IMR-90 (cell line): ENCODE measurements at regions not wholly inside any gene's neighbourhood (a gene's known extent, or its start where the extent isn't known, plus 50 kb on each side); places are given as distances from the start of the nearest gene placed in this dataset.

ENCODE experiments used
- ATAC-seq: fragments of 200-7000 bp; cut with Tn5 transposase; 2 replicates; pipeline ENCODE4 v1.9.1; 2020; ENCODE audit warnings: low read depth, mild to moderate bottlenecking, moderate library complexity
- BruUV-seq: library from RNA; stranded (reverse); fragments of 400-500 nt; replicated peaks from 2 replicates; lab custom pipeline; 2021; lab: Mats Ljungman, UMichigan
- CTCF ChIA-PET: fragments of 300-600 bp; formaldehyde crosslinking; extraction: SDS; loops from one replicate; lab custom pipeline; 2021; ENCODE audit warnings: antibody characterized with exemption; lab: Yijun Ruan, JAX
- POLR2A ChIA-PET: fragments of 300-600 bp; sonication (Branson Sonifier 250); formaldehyde crosslinking; loops from one replicate; lab custom pipeline; 2022; ENCODE audit warnings: antibody characterized with exemption; ENCODE audit not compliant: unreplicated experiment; lab: Charles Lee
- DNase-seq: peaks from one replicate; pipeline ENCODE4 v3.0.0; 2013
- H2AFZ ChIP-seq: replicated peaks from 2 replicates; pipeline ENCODE3; 2013; ENCODE audit warnings: low read length, mild to moderate bottlenecking; ENCODE audit not compliant: poor library complexity
- H2AK5ac ChIP-seq: 2 replicates; pipeline ENCODE4 v1.6.1; 2013; ENCODE audit warnings: low read depth, low read length, inconsistent platforms
- H2AK9ac ChIP-seq: replicated peaks from 2 replicates; pipeline ENCODE3; 2013; ENCODE audit warnings: mild to moderate bottlenecking, low read depth, low read length, moderate library complexity; ENCODE audit not compliant: poor library complexity
- H2BK120ac ChIP-seq: 2 replicates; pipeline ENCODE4 v1.6.1; 2013; ENCODE audit warnings: low read depth, low read length, inconsistent platforms
- H2BK15ac ChIP-seq: 3 replicates; pipeline ENCODE4 v1.6.1; 2013; ENCODE audit warnings: low read depth, low read length, inconsistent platforms
- H2BK20ac ChIP-seq: 2 replicates; pipeline ENCODE4 v1.6.1; 2013; ENCODE audit warnings: low read depth, mild to moderate bottlenecking, inconsistent platforms, low read length, moderate library complexity
- H2BK5ac ChIP-seq: 2 replicates; pipeline ENCODE4 v1.6.1; 2013; ENCODE audit warnings: mild to moderate bottlenecking, low read depth, low read length, inconsistent platforms; ENCODE audit not compliant: poor library complexity, severe bottlenecking
- H3K14ac ChIP-seq: replicated peaks from 2 replicates; pipeline ENCODE4 v1.6.1; 2013; ENCODE audit warnings: low read depth, low read length, inconsistent platforms
- H3K18ac ChIP-seq: 2 replicates; pipeline ENCODE4 v1.6.1; 2013; ENCODE audit warnings: low read depth, low read length, control low read depth
- H3K23ac ChIP-seq: 2 replicates; pipeline ENCODE4 v1.6.1; 2013; ENCODE audit warnings: low read depth, low read length, inconsistent platforms
- H3K27ac ChIP-seq: 2 replicates; pipeline ENCODE4 v1.5.1; 2013; ENCODE audit warnings: mild to moderate bottlenecking, control low read depth, low read length; ENCODE audit not compliant: insufficient read depth
- H3K27me3 ChIP-seq: 2 replicates; pipeline ENCODE4 v1.6.1; 2013; ENCODE audit warnings: low read length; ENCODE audit not compliant: control insufficient read depth, insufficient read depth
- H3K36me3 ChIP-seq: 2 replicates; pipeline ENCODE4 v1.6.1; 2013; ENCODE audit warnings: low read length, mixed read lengths; ENCODE audit not compliant: control insufficient read depth, insufficient read depth
- H3K4ac ChIP-seq: 2 replicates; pipeline ENCODE4 v1.6.1; 2013; ENCODE audit warnings: low read depth, low read length, inconsistent platforms
- H3K4me1 ChIP-seq: 2 replicates; pipeline ENCODE4 v1.6.1; 2013; ENCODE audit warnings: low read length, mixed read lengths; ENCODE audit not compliant: control insufficient read depth, insufficient read depth
- H3K4me2 ChIP-seq: 2 replicates; pipeline ENCODE4 v1.6.1; 2013; ENCODE audit warnings: low read depth, mild to moderate bottlenecking, control low read depth, low read length, moderate library complexity
- H3K4me3 ChIP-seq: 2 replicates; pipeline ENCODE4 v1.5.1; 2013; ENCODE audit warnings: low read depth, mild to moderate bottlenecking, control low read depth, low read length, moderate library complexity; ENCODE audit not compliant: insufficient read depth
- H3K56ac ChIP-seq: 2 replicates; pipeline ENCODE4 v1.6.1; 2013; ENCODE audit warnings: low read length, inconsistent platforms; ENCODE audit not compliant: insufficient read depth; ENCODE audit errors: extremely low read depth
- H3K79me1 ChIP-seq, 2 experiments: 2 replicates each; pipeline ENCODE4 v1.6.1; 2013; ENCODE audit warnings: low read length in 2 of 2, inconsistent platforms in 1 of 2, low read depth in 1 of 2
- H3K9ac ChIP-seq: 2 replicates; pipeline ENCODE4 v1.6.1; 2013; ENCODE audit warnings: low read depth, low read length, control low read depth
- H3K9me1 ChIP-seq: 2 replicates; pipeline ENCODE4 v1.6.1; 2013; ENCODE audit warnings: low read length, inconsistent platforms; ENCODE audit not compliant: insufficient read depth
- H3K9me3 ChIP-seq: 2 replicates; pipeline ENCODE4 v1.6.1; 2013; ENCODE audit warnings: low read length; ENCODE audit not compliant: control insufficient read depth, insufficient read depth
- H4K20me1 ChIP-seq: 2 replicates; pipeline ENCODE4 v1.6.1; 2013; ENCODE audit warnings: low read length, inconsistent platforms; ENCODE audit not compliant: insufficient read depth
- H4K5ac ChIP-seq: 2 replicates; pipeline ENCODE4 v1.6.1; 2013; ENCODE audit warnings: mild to moderate bottlenecking, low read depth, low read length, control low read depth
- H4K8ac ChIP-seq, 2 experiments: 2 replicates each; pipeline ENCODE4 v1.6.1; 2013; ENCODE audit warnings: low read depth in 2 of 2, low read length in 2 of 2, control low read depth in 1 of 2, inconsistent platforms in 1 of 2
- H4K91ac ChIP-seq: 2 replicates; pipeline ENCODE4 v1.6.1; 2013; ENCODE audit warnings: low read depth, low read length, inconsistent platforms; ENCODE audit not compliant: insufficient read depth
- CEBPB ChIP-seq: IDR thresholded peaks from 2 replicates; pipeline ENCODE4 v1.6.1; 2012; ENCODE audit warnings: low read depth, low read length, improper control_type of control experiment
- MAFK ChIP-seq: IDR thresholded peaks from 2 replicates; pipeline ENCODE4 v1.6.1; 2012; ENCODE audit warnings: low read depth, low read length, improper control_type of control experiment
- MAZ ChIP-seq: IDR thresholded peaks from 2 replicates; pipeline ENCODE4 v1.6.1; 2012; ENCODE audit warnings: low read depth, mild to moderate bottlenecking, low read length, improper control_type of control experiment, moderate library complexity, borderline replicate concordance
- POLR2A ChIP-seq: IDR thresholded peaks from 2 replicates; pipeline ENCODE4 v1.6.1; 2012; ENCODE audit warnings: mild to moderate bottlenecking, low read depth, low read length
- RAD21 ChIP-seq: IDR thresholded peaks from 2 replicates; pipeline ENCODE4 v1.6.1; 2012; ENCODE audit warnings: low read length, improper control_type of control experiment
- RFX5 ChIP-seq: IDR thresholded peaks from 2 replicates; pipeline ENCODE4 v1.8.0; 2012; ENCODE audit warnings: low read depth, mild to moderate bottlenecking, low read length, moderate library complexity
- SMC3 ChIP-seq: fragments of 150-350 bp; IDR thresholded peaks from 2 replicates; pipeline ENCODE4 v1.6.1; 2016; ENCODE audit warnings: low read depth, mild to moderate bottlenecking, antibody characterized with exemption, low read length, moderate library complexity
- WGBS, 2 experiments: methylation state at CpG; one replicate each; pipeline versions ENCODE4 v1.1.5 to v1.1.7; 2013; ENCODE audit warnings: missing lambda C conversion rate in 2 of 2; ENCODE audit not compliant: insufficient read length in 1 of 2; ENCODE audit errors: extremely low coverage in 2 of 2; 5-methylcytosine and 5-hydroxymethylcytosine counted together
- dilution Hi-C: fragments of 300-500 bp; cut with HindIII; formaldehyde crosslinking; loops from one replicate; pipeline ENCODE4 v1.14.3; 2018; ENCODE audit warnings: low sequenced_read_pairs; ENCODE audit not compliant: unreplicated experiment
- in situ Hi-C: fragments of 300-500 bp; cut with MboI; formaldehyde crosslinking; loops from 3 replicates; pipeline ENCODE4 v1.14.3; 2019; ENCODE audit warnings: low sequenced_read_pairs, inconsistent platforms, mixed read lengths
- intact Hi-C: fragments of 100-400 bp; cut with micrococcal nuclease; formaldehyde crosslinking; loops from 2 replicates; pipeline ENCODE4 v1.10.0; 2022
- TF ChIP-seq, protein P1 (sequence below): conservative IDR thresholded peaks from 2 replicates; pipeline ENCODE4 v1.5.1; 2012; ENCODE audit warnings: mild to moderate bottlenecking, low read depth, low read length, improper control_type of control experiment

DNA sequence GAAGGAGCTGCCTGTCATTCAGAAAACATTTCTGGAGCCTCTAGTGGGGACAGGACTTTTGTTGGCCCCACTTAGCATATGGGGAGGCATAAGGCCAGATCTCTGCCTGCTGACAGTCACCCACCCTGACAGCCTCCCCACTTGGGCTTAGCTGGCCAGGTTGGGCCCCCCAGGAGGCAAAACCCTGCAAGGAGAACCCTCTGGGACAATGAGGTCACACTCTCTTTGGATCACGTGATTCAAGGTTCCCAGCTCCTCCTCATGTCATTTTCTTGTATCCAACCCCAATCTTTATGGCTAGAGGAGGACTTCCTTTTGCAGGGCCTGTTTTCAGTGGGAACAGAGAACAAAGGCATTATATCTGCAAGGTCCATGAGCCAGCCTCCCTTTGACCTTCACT is 60.0 kb downstream of the NAV1 start:
- Histone ChIP-seq H4K5ac (no peak overlapping the region), H2BK15ac (no peak overlapping the region), H2AFZ (no peak overlapping the region), H3K36me3 (no peaks in the 10 kb centered on the region), H3K9me1 (peaks cover 55% of the 10 kb centered on the region), H3K27ac (no peak overlapping the region), H3K23ac (no peak overlapping the region), H2BK20ac (peak overlapping the region; percentile 41; the same call in 1 of the 2 replicates), H4K20me1 (peaks cover 43% of the 10 kb centered on the region), H2BK5ac (no peak overlapping the region), H3K4ac (0 out of 2 replicates have a peak overlapping the region, but pooled peaks have one; percentile 7), H3K4me2 (no peak overlapping the region), H3K14ac (no peak overlapping the region), H3K9me3 (no peaks in the 10 kb centered on the region), H4K8ac (no peak overlapping the region), H4K91ac (no peak overlapping the region), H3K4me3 (no peak overlapping the region), H3K27me3 (no peaks in the 10 kb centered on the region), H3K4me1 (peaks cover 31% of the 10 kb centered on the region), H2AK5ac (peak overlapping the region; percentile 27; the same call in 1 of the 2 replicates), H3K56ac (no peak overlapping the region), H2AK9ac (no peak overlapping the region), H3K79me1 (peaks cover 43 to 89% of the 10 kb centered on the region in 2 experiments), H3K9ac (no peak overlapping the region), H3K18ac (no peak overlapping the region), H2BK120ac (no peak overlapping the region)
- BruUV-seq: no TSS peak
- WGBS, 2 experiments: no CpG with 5 or more reads among the region's 1 CpG
- no peak for TF ChIP-seq SMC3
- TF ChIP-seq MAZ: no peak
- TF ChIP-seq POLR2A: no peak
- TF ChIP-seq CEBPB: no peak
- TF ChIP-seq, protein P1, sequence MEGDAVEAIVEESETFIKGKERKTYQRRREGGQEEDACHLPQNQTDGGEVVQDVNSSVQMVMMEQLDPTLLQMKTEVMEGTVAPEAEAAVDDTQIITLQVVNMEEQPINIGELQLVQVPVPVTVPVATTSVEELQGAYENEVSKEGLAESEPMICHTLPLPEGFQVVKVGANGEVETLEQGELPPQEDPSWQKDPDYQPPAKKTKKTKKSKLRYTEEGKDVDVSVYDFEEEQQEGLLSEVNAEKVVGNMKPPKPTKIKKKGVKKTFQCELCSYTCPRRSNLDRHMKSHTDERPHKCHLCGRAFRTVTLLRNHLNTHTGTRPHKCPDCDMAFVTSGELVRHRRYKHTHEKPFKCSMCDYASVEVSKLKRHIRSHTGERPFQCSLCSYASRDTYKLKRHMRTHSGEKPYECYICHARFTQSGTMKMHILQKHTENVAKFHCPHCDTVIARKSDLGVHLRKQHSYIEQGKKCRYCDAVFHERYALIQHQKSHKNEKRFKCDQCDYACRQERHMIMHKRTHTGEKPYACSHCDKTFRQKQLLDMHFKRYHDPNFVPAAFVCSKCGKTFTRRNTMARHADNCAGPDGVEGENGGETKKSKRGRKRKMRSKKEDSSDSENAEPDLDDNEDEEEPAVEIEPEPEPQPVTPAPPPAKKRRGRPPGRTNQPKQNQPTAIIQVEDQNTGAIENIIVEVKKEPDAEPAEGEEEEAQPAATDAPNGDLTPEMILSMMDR: no peak
- no peak for TF ChIP-seq RFX5
- TF ChIP-seq RAD21: no peak
- no peak for TF ChIP-seq MAFK
- dilution Hi-C loops (no loop called here), intact Hi-C loops (no loop called here), in situ Hi-C loops (no loop called here)
- ATAC-seq (no peak), DNase-seq (no peak)
- CTCF ChIA-PET: no interaction called here
- POLR2A ChIA-PET: no interaction called here
